Uterus (tissue), 3 donors: ENCODE measurements at regions not wholly inside any gene's neighbourhood (a gene's known extent, or its start where the extent isn't known, plus 50 kb on each side); places are given as distances from the start of the nearest gene placed in this dataset.

Experiments
- DNase-seq, 2 donors: peaks; one replicate each; pipeline ENCODE4 v3.0.0-alpha.2; 2019 to 2020
- H3K27ac ChIP-seq, 2 donors: fragments of 200-600 bp; sonication (generic); 1 replicate in 1 of 2; 2 replicates in 1 of 2; pipeline ENCODE4 v1.5.1; 2016 to 2018
- H3K27me3 ChIP-seq, 2 donors: fragments of 200-600 bp; sonication (generic); one replicate each; pipeline ENCODE4 v1.5.1; 2018 to 2019; ENCODE audit warnings: control low read depth in 1 of 2
- H3K36me3 ChIP-seq, 2 donors: fragments of 200-600 bp; sonication (generic); one replicate each; pipeline ENCODE4 v1.5.1; 2019; ENCODE audit warnings: control low read depth in 1 of 2
- H3K4me1 ChIP-seq, 2 donors: fragments of 200-600 bp; sonication (generic); one replicate each; pipeline ENCODE4 v1.5.1; 2018 to 2019; ENCODE audit warnings: control low read depth in 1 of 2
- H3K4me3 ChIP-seq, 2 donors: fragments of 200-600 bp; sonication (generic); 1 replicate in 1 of 2; 2 replicates in 1 of 2; pipeline ENCODE4 v1.5.1; 2018 to 2019; ENCODE audit warnings: mild to moderate bottlenecking in 1 of 2
- H3K9me3 ChIP-seq, 2 donors: fragments of 200-600 bp; sonication (generic); one replicate each; pipeline ENCODE4 v1.5.1; 2019; ENCODE audit warnings: control low read depth in 1 of 2
- POLR2A ChIP-seq, 2 donors: fragments of 450-650 bp; IDR thresholded peaks; one replicate each; pipeline ENCODE4 v1.6.1; 2016; ENCODE audit warnings: antibody characterized with exemption in 2 of 2, mild to moderate bottlenecking in 1 of 2, moderate library complexity in 1 of 2
- intact Hi-C: fragments of 100-400 bp; cut with DNase I; formaldehyde crosslinking; loops from one replicate; pipeline ENCODE4 v1.15.1; 2023; ENCODE audit warnings: low total_unique reads
- TF ChIP-seq, protein P1 (sequence below), 4 experiments: fragments of 200-600 bp in 2 of 4; fragments of 450-650 bp in 2 of 4; sonication (generic) in 2 of 4; IDR thresholded peaks; one replicate each; pipeline ENCODE4 v1.5.1; 2016 to 2019; ENCODE audit warnings: antibody characterized with exemption in 4 of 4, mild to moderate bottlenecking in 2 of 4, moderate library complexity in 1 of 4
- donor health status: DM: yes; HTN: yes; CAD: no.

DNA sequence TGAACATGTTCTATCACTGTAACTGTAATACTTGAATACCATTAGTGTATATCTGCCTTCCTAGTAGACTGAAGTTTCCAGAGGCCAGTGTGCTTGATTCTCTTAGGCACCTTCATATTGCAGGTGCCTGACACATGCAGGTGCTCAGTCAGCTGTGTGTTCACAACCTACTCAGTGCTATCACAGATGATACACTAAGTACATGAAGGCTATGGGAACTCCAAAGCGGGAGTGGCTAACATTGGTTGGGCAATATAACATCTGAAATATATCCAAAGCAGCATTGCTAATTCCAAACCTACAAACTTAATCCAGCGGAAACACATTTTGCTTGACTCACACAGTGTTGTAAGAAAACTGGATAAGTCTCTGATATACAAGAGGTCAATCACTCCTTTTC lies 539.3 kb upstream of the ISX start:
- Histone ChIP-seq H3K27me3 (no peaks in the 10 kb centered on the region), H3K36me3 (no peaks in the 10 kb centered on the region), H3K4me1 (no peaks in the 10 kb centered on the region), H3K4me3 (no peak overlapping the region), H3K27ac (no peak overlapping the region), H3K9me3 (no peaks in the 10 kb centered on the region)
- intact Hi-C loops: no loop called here
- DNase-seq: no peak
- no peak for TF ChIP-seq POLR2A (IDR thresholded peaks at IDR 0.05)
- TF ChIP-seq, protein P1, sequence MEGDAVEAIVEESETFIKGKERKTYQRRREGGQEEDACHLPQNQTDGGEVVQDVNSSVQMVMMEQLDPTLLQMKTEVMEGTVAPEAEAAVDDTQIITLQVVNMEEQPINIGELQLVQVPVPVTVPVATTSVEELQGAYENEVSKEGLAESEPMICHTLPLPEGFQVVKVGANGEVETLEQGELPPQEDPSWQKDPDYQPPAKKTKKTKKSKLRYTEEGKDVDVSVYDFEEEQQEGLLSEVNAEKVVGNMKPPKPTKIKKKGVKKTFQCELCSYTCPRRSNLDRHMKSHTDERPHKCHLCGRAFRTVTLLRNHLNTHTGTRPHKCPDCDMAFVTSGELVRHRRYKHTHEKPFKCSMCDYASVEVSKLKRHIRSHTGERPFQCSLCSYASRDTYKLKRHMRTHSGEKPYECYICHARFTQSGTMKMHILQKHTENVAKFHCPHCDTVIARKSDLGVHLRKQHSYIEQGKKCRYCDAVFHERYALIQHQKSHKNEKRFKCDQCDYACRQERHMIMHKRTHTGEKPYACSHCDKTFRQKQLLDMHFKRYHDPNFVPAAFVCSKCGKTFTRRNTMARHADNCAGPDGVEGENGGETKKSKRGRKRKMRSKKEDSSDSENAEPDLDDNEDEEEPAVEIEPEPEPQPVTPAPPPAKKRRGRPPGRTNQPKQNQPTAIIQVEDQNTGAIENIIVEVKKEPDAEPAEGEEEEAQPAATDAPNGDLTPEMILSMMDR (IDR thresholded peaks at IDR 0.05): no peak

DNA sequence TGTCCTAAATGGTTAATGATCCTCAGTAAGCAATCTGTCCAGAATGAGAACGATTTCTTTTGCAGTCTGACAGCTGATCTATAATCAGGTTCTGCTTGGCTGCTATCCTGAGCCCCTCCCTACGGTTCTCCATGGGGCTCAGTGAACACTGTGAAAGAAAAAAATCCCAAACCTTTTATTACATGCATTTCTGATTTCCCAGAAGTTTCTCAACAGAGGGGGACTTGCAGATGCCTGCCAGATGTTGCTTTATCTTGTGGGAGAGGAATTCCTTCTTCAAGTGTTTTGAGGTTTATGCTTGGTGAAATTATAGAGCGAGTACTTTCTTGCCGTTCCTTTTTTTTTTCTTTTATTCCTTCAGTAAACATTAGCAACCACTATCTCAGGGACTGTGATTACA lies 531.9 kb upstream of the ISX start:
- Histone ChIP-seq H3K9me3 (no peaks in the 10 kb centered on the region), H3K27ac (no peak overlapping the region), H3K4me1 (no peaks in the 10 kb centered on the region), H3K4me3 (no peak overlapping the region), H3K27me3 (no peaks in the 10 kb centered on the region), H3K36me3 (no peaks in the 10 kb centered on the region)
- no peak for DNase-seq
- no peak for TF ChIP-seq POLR2A (IDR thresholded peaks at IDR 0.05)
- TF ChIP-seq, protein P1 (IDR thresholded peaks at IDR 0.05): no peak
- intact Hi-C loops: no loop called here

DNA sequence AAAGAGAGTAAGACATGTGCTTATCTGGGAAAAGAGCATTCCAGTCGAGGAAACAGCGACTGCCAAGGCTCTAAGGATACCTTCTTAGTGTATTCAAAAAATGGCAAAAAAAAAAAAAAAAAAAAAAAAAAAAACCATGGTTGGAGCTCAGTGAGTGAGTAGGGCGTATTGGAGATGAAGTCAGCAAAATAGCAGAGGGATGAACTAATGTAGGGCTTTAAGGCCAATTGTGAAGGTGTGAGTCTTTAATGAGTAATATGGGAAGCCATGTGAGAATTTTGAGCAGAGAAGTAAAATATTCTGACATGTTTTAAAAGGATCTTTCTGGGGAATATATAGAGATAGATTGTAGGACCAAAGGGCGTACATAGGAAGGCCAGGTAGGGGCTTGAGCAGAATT lies 498.6 kb upstream of the ISX start:
- Histone ChIP-seq H3K9me3 (no peaks in the 10 kb centered on the region), H3K27ac (no peak overlapping the region), H3K36me3 (no peaks in the 10 kb centered on the region), H3K27me3 (no peaks in the 10 kb centered on the region), H3K4me1 (no peaks in the 10 kb centered on the region), H3K4me3 (no peak overlapping the region)
- DNase-seq: no peak
- intact Hi-C loops: no loop called here
- TF ChIP-seq POLR2A (IDR thresholded peaks at IDR 0.05): no peak
- TF ChIP-seq, protein P1 (IDR thresholded peaks at IDR 0.05): no peak

DNA sequence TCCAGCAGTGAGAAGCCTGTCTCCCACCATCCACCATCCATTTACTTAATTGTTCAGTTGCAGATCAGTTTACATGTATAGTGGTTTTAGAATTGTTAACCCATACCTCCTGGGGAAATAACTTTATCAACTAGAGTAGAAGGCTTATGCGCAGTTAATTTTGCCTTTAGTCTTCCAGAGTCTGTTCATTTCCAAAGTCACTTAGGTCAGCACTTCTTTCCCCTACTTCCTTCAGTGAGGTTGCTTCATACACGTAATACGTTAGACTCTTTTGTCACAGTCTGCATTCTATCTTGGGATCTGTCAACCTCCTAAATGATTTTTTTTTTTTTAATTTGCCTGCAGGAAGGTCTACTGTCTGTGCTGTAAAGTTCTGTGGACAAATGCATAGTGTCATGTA lies 495.6 kb upstream of the ISX start:
- intact Hi-C loops: no loop called here
- Histone ChIP-seq H3K36me3 (no peaks in the 10 kb centered on the region), H3K9me3 (no peaks in the 10 kb centered on the region), H3K27me3 (no peaks in the 10 kb centered on the region), H3K4me1 (no peaks in the 10 kb centered on the region), H3K27ac (no peak overlapping the region), H3K4me3 (no peak overlapping the region)
- DNase-seq: no peak
- TF ChIP-seq POLR2A (IDR thresholded peaks at IDR 0.05): no peak
- TF ChIP-seq, protein P1 (IDR thresholded peaks at IDR 0.05): no peak

DNA sequence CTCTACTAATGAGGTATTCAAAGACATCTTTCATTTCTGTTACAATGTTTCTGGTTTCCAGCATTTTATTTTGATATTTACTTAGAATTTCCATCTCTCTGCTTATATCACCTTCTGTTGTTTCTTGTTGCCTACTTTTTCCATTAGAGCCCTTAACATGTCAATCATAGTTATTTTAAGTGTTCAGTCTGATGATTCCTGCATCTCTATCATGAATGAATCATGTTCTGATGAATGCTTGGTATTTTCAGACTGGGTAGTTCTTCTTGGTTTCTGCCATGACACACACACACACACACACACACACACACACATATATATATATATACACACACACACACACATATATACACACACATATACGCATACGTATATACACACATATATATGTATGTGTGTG lies 486.4 kb upstream of the ISX start:
- H3K36me3 ChIP-seq: no peaks in the 10 kb centered on the region
- H3K9me3 ChIP-seq: no peaks in the 10 kb centered on the region
- DNase-seq: no peak
- H3K27me3 ChIP-seq: no peaks in the 10 kb centered on the region
- H3K27ac ChIP-seq: no peak overlapping the region
- H3K4me1 ChIP-seq: no peaks in the 10 kb centered on the region
- H3K4me3 ChIP-seq: no peak overlapping the region
- no peak for TF ChIP-seq POLR2A (IDR thresholded peaks at IDR 0.05)
- TF ChIP-seq, protein P1 (IDR thresholded peaks at IDR 0.05): no peak
- intact Hi-C loops: no loop called here
